PC-3 (cell line): ENCODE measurements at regions not wholly inside any gene's neighbourhood (a gene's known extent, or its start where the extent isn't known, plus 50 kb on each side); places are given as distances from the start of the nearest gene placed in this dataset.

Source experiments
- ATAC-seq: fragments of 200-7000 bp; cut with Tn5 transposase; 2 replicates; pipeline ENCODE4 v1.9.1; 2020; ENCODE audit warnings: mild to moderate bottlenecking, moderate library complexity
- BruUV-seq: library from RNA; stranded (reverse); fragments of 400-500 nt; replicated peaks from 2 replicates; lab custom pipeline; 2021; lab: Mats Ljungman, UMichigan
- CTCF ChIA-PET: fragments of 300-600 bp; sonication (Branson Sonifier 250); formaldehyde crosslinking; loops from one replicate; lab custom pipeline; 2022; ENCODE audit warnings: antibody characterized with exemption; lab: Charles Lee
- POLR2A ChIA-PET: fragments of 300-600 bp; sonication (Branson Sonifier 250); formaldehyde crosslinking; loops from one replicate; lab custom pipeline; 2022; ENCODE audit warnings: antibody characterized with exemption; ENCODE audit not compliant: unreplicated experiment; lab: Charles Lee
- DNase-seq: peaks from one replicate; pipeline ENCODE4 v3.0.0-alpha.2; 2015
- H2AFZ ChIP-seq: fragments of 300-600 bp; sonication (generic); 2 replicates; pipeline ENCODE4 v1.6.0; 2016; ENCODE audit warnings: antibody characterized with exemption, low read length
- H3F3A ChIP-seq: fragments of 300-600 bp; sonication (generic); one replicate; pipeline ENCODE4 v1.6.0; 2017; ENCODE audit warnings: antibody characterized with exemption, low read length, control low read depth, mild to moderate bottlenecking; ENCODE audit not compliant: unreplicated experiment
- H3K27ac ChIP-seq: fragments of 300-600 bp; sonication (generic); 2 replicates; pipeline ENCODE4 v1.5.1; 2016; ENCODE audit warnings: mild to moderate bottlenecking, low read length
- H3K27me3 ChIP-seq: fragments of 300-600 bp; sonication (generic); 2 replicates; pipeline ENCODE4 v1.6.1; 2016; ENCODE audit warnings: low read length, mixed read lengths
- H3K36me3 ChIP-seq: fragments of 300-600 bp; sonication (generic); 2 replicates; pipeline ENCODE4 v1.6.1; 2016; ENCODE audit warnings: low read depth, mixed run types, low read length, mixed read lengths
- H3K4me1 ChIP-seq: fragments of 300-600 bp; sonication (generic); 2 replicates; pipeline ENCODE4 v1.5.1; 2016; ENCODE audit warnings: low read length; ENCODE audit not compliant: insufficient read depth
- H3K4me2 ChIP-seq: fragments of 300-600 bp; sonication (generic); 2 replicates; pipeline ENCODE4 v1.6.0; 2016; ENCODE audit warnings: low read length
- H3K4me3 ChIP-seq: fragments of 300-600 bp; sonication (generic); 2 replicates; pipeline ENCODE4 v1.5.1; 2016; ENCODE audit warnings: mild to moderate bottlenecking, low read length, mixed read lengths
- H3K79me2 ChIP-seq: fragments of 300-600 bp; sonication (generic); 2 replicates; pipeline ENCODE4 v1.6.1; 2017; ENCODE audit warnings: low read length, mixed read lengths
- H3K9ac ChIP-seq: fragments of 300-600 bp; sonication (generic); 2 replicates; pipeline ENCODE4 v1.6.0; 2016; ENCODE audit warnings: mild to moderate bottlenecking, low read length
- H3K9me2 ChIP-seq: fragments of 300-600 bp; sonication (generic); replicated peaks from 2 replicates; pipeline ENCODE4 v1.6.1; 2016; ENCODE audit warnings: mixed run types, low read length, mixed read lengths
- H3K9me3 ChIP-seq: fragments of 300-600 bp; sonication (generic); 2 replicates; pipeline ENCODE4 v1.6.1; 2016; ENCODE audit warnings: low read length, mixed read lengths
- H4K20me1 ChIP-seq: fragments of 300-600 bp; sonication (generic); 2 replicates; pipeline ENCODE4 v1.6.1; 2016; ENCODE audit warnings: low read length, mixed read lengths
- EZH2 ChIP-seq: fragments of 300-600 bp; sonication (generic); IDR thresholded peaks from one replicate; pipeline ENCODE4 v1.6.1; 2017; ENCODE audit warnings: antibody characterized with exemption, mild to moderate bottlenecking, low read length; ENCODE audit not compliant: unreplicated experiment
- EZH2phosphoT487 ChIP-seq: fragments of 300-600 bp; sonication (generic); IDR thresholded peaks from 2 replicates; pipeline ENCODE4 v1.6.1; 2018; ENCODE audit warnings: mild to moderate bottlenecking, antibody characterized with exemption, low read length, borderline replicate concordance
- intact Hi-C: fragments of 100-400 bp; cut with micrococcal nuclease; formaldehyde crosslinking; loops from 2 replicates; pipeline ENCODE4 v1.9.0; 2023
- TF ChIP-seq, protein P1 (sequence below): fragments of 300-600 bp; sonication (generic); conservative IDR thresholded peaks from 2 replicates; pipeline ENCODE4 v1.5.1; 2017; ENCODE audit warnings: antibody characterized with exemption, low read depth, mild to moderate bottlenecking, low read length

- CTCF ChIA-PET: interaction anchor here (0.6 kb wide), 3 partner anchors 29 to 180 kb away, joined by 3 read pairs; no protein-coding TSS in a partner anchor
- intact Hi-C loops: no loop called here
- no peak overlapping the region for H3K9ac ChIP-seq
These were observed 60.9 kb upstream of the MED4 start for GRCh38 chr13:48155848-48156247.

GRCh38 chr13:48154671-48155070 lies 59.8 kb upstream of the MED4 start:
- Histone ChIP-seq H3K9me2 (no peaks in the 10 kb centered on the region), H3K4me3 (no peak overlapping the region), H3K27ac (no peak overlapping the region), H3K27me3 (no peaks in the 10 kb centered on the region), H3K9me3 (no peaks in the 10 kb centered on the region), H3K9ac (no peak overlapping the region), H3K4me1 (peaks cover 24% of the 10 kb centered on the region), H3K4me2 (no peak overlapping the region), H3K36me3 (no peaks in the 10 kb centered on the region), H4K20me1 (no peaks in the 10 kb centered on the region), H3F3A (no peaks in the 10 kb centered on the region), H2AFZ (no peak overlapping the region), H3K79me2 (no peaks in the 10 kb centered on the region)
- intact Hi-C loops: no loop called here
- ChIA-PET CTCF (no interaction called here), POLR2A (interaction anchor here (0.7 kb wide), 1 partner anchor 81 kb away, joined by 4 read pairs; no protein-coding TSS in a partner anchor)
- ATAC-seq (no peak), DNase-seq (no peak)
- no peak for TF ChIP-seq EZH2
- TF ChIP-seq, protein P1, sequence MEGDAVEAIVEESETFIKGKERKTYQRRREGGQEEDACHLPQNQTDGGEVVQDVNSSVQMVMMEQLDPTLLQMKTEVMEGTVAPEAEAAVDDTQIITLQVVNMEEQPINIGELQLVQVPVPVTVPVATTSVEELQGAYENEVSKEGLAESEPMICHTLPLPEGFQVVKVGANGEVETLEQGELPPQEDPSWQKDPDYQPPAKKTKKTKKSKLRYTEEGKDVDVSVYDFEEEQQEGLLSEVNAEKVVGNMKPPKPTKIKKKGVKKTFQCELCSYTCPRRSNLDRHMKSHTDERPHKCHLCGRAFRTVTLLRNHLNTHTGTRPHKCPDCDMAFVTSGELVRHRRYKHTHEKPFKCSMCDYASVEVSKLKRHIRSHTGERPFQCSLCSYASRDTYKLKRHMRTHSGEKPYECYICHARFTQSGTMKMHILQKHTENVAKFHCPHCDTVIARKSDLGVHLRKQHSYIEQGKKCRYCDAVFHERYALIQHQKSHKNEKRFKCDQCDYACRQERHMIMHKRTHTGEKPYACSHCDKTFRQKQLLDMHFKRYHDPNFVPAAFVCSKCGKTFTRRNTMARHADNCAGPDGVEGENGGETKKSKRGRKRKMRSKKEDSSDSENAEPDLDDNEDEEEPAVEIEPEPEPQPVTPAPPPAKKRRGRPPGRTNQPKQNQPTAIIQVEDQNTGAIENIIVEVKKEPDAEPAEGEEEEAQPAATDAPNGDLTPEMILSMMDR: no peak
- no peak for TF ChIP-seq EZH2phosphoT487
- no TSS peak for BruUV-seq

More at GRCh38 chr13:48155848-48156247, 60.9 kb upstream of the MED4 start:
- Histone ChIP-seq H3K4me2 (peak overlapping the region; percentile 50), H3K79me2 (no peaks in the 10 kb centered on the region), H3K36me3 (no peaks in the 10 kb centered on the region), H2AFZ (no peak overlapping the region), H3K27me3 (no peaks in the 10 kb centered on the region), H3F3A (no peaks in the 10 kb centered on the region), H3K4me3 (no peak overlapping the region), H3K27ac (peak overlapping the region; percentile 33), H3K4me1 (peaks cover 29% of the 10 kb centered on the region), H4K20me1 (no peaks in the 10 kb centered on the region), H3K9me2 (no peaks in the 10 kb centered on the region), H3K9me3 (no peaks in the 10 kb centered on the region)
- POLR2A ChIA-PET: interaction anchor here (0.9 kb wide), 2 partner anchors 19 to 118 kb away, joined by 3 read pairs; partner anchors contain the start of gene NUDT15
- peak; percentile 72 for DNase-seq
- no TSS peak for BruUV-seq
- no peak for TF ChIP-seq EZH2phosphoT487
- peak; percentile 77 for ATAC-seq

- no peaks in the 10 kb centered on the region for H3K9me2 ChIP-seq
- no peak overlapping the region for H3K4me2 ChIP-seq
- H3K36me3 ChIP-seq: no peaks in the 10 kb centered on the region
- intact Hi-C loops: no loop called here
- no peak for DNase-seq
- no peak overlapping the region for H2AFZ ChIP-seq
- no peak for ATAC-seq
- no peaks in the 10 kb centered on the region for H4K20me1 ChIP-seq
- H3K4me1 ChIP-seq: peaks cover 18% of the 10 kb centered on the region
- H3K27me3 ChIP-seq: no peaks in the 10 kb centered on the region
- no peaks in the 10 kb centered on the region for H3F3A ChIP-seq
- TF ChIP-seq, protein P1: no peak
- TF ChIP-seq EZH2 (no peak), EZH2phosphoT487 (no peak)
- no peaks in the 10 kb centered on the region for H3K79me2 ChIP-seq
- ChIA-PET CTCF (no interaction called here), POLR2A (no interaction called here)
- BruUV-seq: no TSS peak
- no peak overlapping the region for H3K9ac ChIP-seq
- H3K27ac ChIP-seq: no peak overlapping the region
- H3K9me3 ChIP-seq: no peaks in the 10 kb centered on the region
- H3K4me3 ChIP-seq: no peak overlapping the region
These were observed 58.3 kb upstream of the MED4 start for GRCh38 chr13:48153186-48153585.
